ENCODE measurements at regions not wholly inside any gene's neighbourhood (a gene's known extent, or its start where the extent isn't known, plus 50 kb on each side); places are given as distances from the start of the nearest gene placed in this dataset.

GRCh38 chr4:15164571-15164970, 162.3 kb downstream of the CPEB2 start:
- H2AFZ ChIP-seq (ENCODE audit: low read depth, low read length): no peak overlapping the region
- H4K20me1 ChIP-seq (ENCODE audit: insufficient read depth): no peaks in the 10 kb centered on the region
- no peaks in the 10 kb centered on the region for H3F3A ChIP-seq (ENCODE audit: insufficient read depth, low read length, poor library complexity, severe bottlenecking)
- H3K9ac ChIP-seq (ENCODE audit: low read length): no peak overlapping the region
- no peaks in the 10 kb centered on the region for H3K9me2 ChIP-seq (ENCODE audit: insufficient read depth, low read length)
- no peaks in the 10 kb centered on the region for H3K36me3 ChIP-seq (ENCODE audit: insufficient read depth, low read length)
- no peak overlapping the region for H3K4me3 ChIP-seq (ENCODE audit: low read length)
- no peak overlapping the region for H3K4me2 ChIP-seq (ENCODE audit: low read length)
- H3K27ac ChIP-seq (ENCODE audit: low read length): no peak overlapping the region
- H3K79me2 ChIP-seq (replicated peaks; ENCODE audit: insufficient read depth, low read length): no peaks in the 10 kb centered on the region
- TF ChIP-seq EZH2 (IDR thresholded peaks at IDR 0.05; ENCODE audit: borderline replicate concordance, insufficient read depth, low read length, poor library complexity, severe bottlenecking): no peak
- no peak for TF ChIP-seq RAD21 (conservative IDR thresholded peaks at IDR 0.05)
- no peak for TF ChIP-seq SMC3 (conservative IDR thresholded peaks at IDR 0.05; ENCODE audit: poor library complexity)
- no peak for TF ChIP-seq CTCF (IDR thresholded peaks at IDR 0.05; ENCODE audit: poor library complexity, severe bottlenecking)
- no peak for TF ChIP-seq TAF1 (IDR thresholded peaks at IDR 0.05; ENCODE audit: low read depth)
- no peak for TF ChIP-seq REST (IDR thresholded peaks at IDR 0.05; ENCODE audit: borderline replicate concordance)
- TF ChIP-seq MXI1 (conservative IDR thresholded peaks at IDR 0.05; ENCODE audit: poor library complexity, severe bottlenecking): no peak
- peak; percentile 84 for TF ChIP-seq POLR2AphosphoS5 (IDR thresholded peaks at IDR 0.05)
- peak; percentile 87 for TF ChIP-seq EP300 (conservative IDR thresholded peaks at IDR 0.05; ENCODE audit: poor library complexity, severe bottlenecking)
- no peaks in the 10 kb centered on the region for H3K9me3 ChIP-seq (ENCODE audit: low read length)
- no peaks in the 10 kb centered on the region for H3K27me3 ChIP-seq (ENCODE audit: insufficient read depth, low read depth, low read length)

- Histone ChIP-seq H3K9me2 (ENCODE audit: insufficient read depth, low read length) (no peaks in the 10 kb centered on the region), H3K4me3 (ENCODE audit: low read length) (no peak overlapping the region), H3K27me3 (ENCODE audit: insufficient read depth, low read depth, low read length) (no peaks in the 10 kb centered on the region), H3K79me2 (replicated peaks; ENCODE audit: insufficient read depth, low read length) (no peaks in the 10 kb centered on the region), H3K9ac (ENCODE audit: low read length) (no peak overlapping the region), H2AFZ (ENCODE audit: low read depth, low read length) (no peak overlapping the region), H3K36me3 (ENCODE audit: insufficient read depth, low read length) (no peaks in the 10 kb centered on the region), H3K4me2 (ENCODE audit: low read length) (no peak overlapping the region), H3K27ac (ENCODE audit: low read length) (no peak overlapping the region), H3F3A (ENCODE audit: insufficient read depth, low read length, poor library complexity, severe bottlenecking) (no peaks in the 10 kb centered on the region), H4K20me1 (ENCODE audit: insufficient read depth) (no peaks in the 10 kb centered on the region), H3K9me3 (ENCODE audit: low read length) (no peaks in the 10 kb centered on the region)
- TF ChIP-seq MXI1 (conservative IDR thresholded peaks at IDR 0.05; ENCODE audit: poor library complexity, severe bottlenecking) (no peak), EZH2 (IDR thresholded peaks at IDR 0.05; ENCODE audit: borderline replicate concordance, insufficient read depth, low read length, poor library complexity, severe bottlenecking) (no peak), REST (IDR thresholded peaks at IDR 0.05; ENCODE audit: borderline replicate concordance) (no peak), POLR2AphosphoS5 (IDR thresholded peaks at IDR 0.05) (no peak), RAD21 (conservative IDR thresholded peaks at IDR 0.05) (no peak), SMC3 (conservative IDR thresholded peaks at IDR 0.05; ENCODE audit: poor library complexity) (no peak), CTCF (IDR thresholded peaks at IDR 0.05; ENCODE audit: poor library complexity, severe bottlenecking) (no peak), EP300 (conservative IDR thresholded peaks at IDR 0.05; ENCODE audit: poor library complexity, severe bottlenecking) (no peak), TAF1 (IDR thresholded peaks at IDR 0.05; ENCODE audit: low read depth) (no peak)
These were observed 165.5 kb downstream of the CPEB2 start for GRCh38 chr4:15167743-15168142.

Measured in neural cell (in vitro differentiated cells).